ENCODE measurements at regions not wholly inside any gene's neighbourhood (a gene's known extent, or its start where the extent isn't known, plus 50 kb on each side); places are given as distances from the start of the nearest gene placed in this dataset.

DNA sequence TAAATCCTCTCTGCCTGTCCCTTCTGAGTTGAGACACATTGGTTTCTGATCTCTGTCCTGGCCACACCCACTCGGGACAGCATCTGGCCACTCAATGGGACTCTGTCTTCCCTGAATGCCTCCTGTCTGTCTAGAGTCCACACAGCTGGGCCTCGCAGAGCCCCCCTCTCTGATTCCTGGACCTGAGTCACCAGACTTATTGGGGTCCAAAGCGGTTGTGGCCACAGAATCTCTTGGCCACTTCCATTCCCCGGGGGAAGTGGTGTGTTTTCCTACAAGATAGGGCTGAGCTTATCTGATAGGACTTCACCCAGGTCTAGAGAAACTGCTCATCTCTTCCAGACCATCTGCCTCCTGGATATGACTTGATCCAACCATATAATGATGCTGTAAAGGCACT is 57.4 kb upstream of the WNT11 start:
- no peak for TF ChIP-seq CTCF (IDR thresholded peaks at IDR 0.05; ENCODE audit: low read depth, low read length)
- TF ChIP-seq MYC (IDR thresholded peaks at IDR 0.05; ENCODE audit: low read depth, low read length) = no peak
